ENCODE measurements at regions not wholly inside any gene's neighbourhood (a gene's known extent, or its start where the extent isn't known, plus 50 kb on each side); places are given as distances from the start of the nearest gene placed in this dataset.

DNA sequence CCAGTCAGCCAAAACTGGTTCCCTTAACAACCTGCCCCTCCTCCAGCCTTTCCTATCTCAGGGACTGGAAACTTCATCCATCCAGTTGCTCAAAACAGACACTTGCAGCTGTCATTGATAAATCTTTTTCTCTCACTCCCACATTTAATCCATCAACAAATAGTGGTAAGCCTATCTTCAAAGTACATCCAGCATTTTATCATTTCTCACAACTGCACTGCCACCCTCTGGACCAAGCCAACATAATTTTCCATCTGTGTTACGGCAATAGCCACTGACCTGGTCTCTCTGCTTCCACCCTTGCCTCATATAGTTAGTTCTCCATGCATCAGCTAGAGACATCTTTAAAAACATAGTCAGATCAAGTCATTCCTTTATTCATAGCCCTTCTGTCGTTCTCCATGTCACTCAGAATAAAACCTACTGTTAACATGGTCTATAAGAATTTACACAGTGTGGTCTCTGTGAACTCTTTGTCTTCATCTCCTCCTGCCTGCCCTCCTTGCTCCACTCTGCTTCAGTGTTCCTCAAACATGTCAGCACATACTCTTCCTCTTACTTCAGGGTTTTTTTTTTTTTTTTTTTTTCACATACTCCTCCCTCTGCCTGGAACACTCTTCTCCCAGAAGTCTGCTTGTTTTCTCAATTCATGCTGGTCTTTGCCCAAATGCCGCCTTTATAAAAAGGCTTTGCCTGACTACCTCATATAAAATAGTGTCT lies 102.5 kb upstream of the COL6A5 start:
- DNase-seq, result peak in 1 of 5 donors; percentile 5
- POLR2A ChIA-PET (ENCODE audit: partially characterized antibody), result no interaction called here
- Histone ChIP-seq H3K4me1 (ENCODE audit: insufficient read depth, low read length) (no peaks in the 10 kb centered on the region), H3K27ac (ENCODE audit: low read depth, low read length) (no peak overlapping the region), H3K27me3 (ENCODE audit: insufficient read depth, low read length) (no peaks in the 10 kb centered on the region), H3K36me3 (ENCODE audit: insufficient read depth, low read length) (no peaks in the 10 kb centered on the region), H3K9me3 (ENCODE audit: control insufficient read depth in 1 of 2, low read length in 2 of 2) (no peaks in the 10 kb centered on the region), H3K4me3 (ENCODE audit: low read length in 2 of 2) (no peak overlapping the region)
- H3K27ac Mint-ChIP-seq, result no peak overlapping the region
- H3K4me3 Mint-ChIP-seq, result no peak overlapping the region
- intact Hi-C loops (cut with micrococcal nuclease), result no loop called here
- CTCF ChIA-PET (ENCODE audit: partially characterized antibody), result no interaction called here
- H3K27me3 Mint-ChIP-seq, result peaks cover 2 to 9% of the 10 kb centered on the region in 2 donors
- no peaks in the 10 kb centered on the region for H3K4me1 Mint-ChIP-seq
- H3K36me3 Mint-ChIP-seq, result no peaks in the 10 kb centered on the region
- peaks cover 0 to 4% (median 0%) of the 10 kb centered on the region in 8 donors for H3K9me3 Mint-ChIP-seq

DNA sequence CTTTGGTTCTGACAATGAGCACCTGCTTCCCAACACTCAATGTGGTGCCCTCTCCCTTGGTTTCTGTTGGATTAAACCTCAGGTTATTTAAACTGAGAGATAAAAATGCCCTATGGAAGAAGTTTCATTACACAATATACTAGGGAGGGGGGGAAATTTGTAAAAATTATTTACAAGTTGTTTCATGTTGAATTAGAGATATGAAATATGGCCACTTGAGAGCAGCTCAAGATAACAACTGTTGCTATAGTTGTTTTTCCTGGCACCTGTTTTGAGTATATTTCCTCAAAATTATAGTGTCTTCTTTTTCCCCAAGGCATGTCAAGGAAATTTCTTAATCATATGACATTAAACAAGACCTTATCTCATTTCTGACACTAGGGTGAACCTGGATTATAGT lies 101.7 kb upstream of the COL6A5 start:
- intact Hi-C loops (cut with micrococcal nuclease), result no loop called here
- DNase-seq, result no peak
- Histone ChIP-seq H3K36me3 (ENCODE audit: insufficient read depth, low read length) (no peaks in the 10 kb centered on the region), H3K27ac (ENCODE audit: low read depth, low read length) (no peak overlapping the region), H3K27me3 (ENCODE audit: insufficient read depth, low read length) (no peaks in the 10 kb centered on the region), H3K9me3 (ENCODE audit: control insufficient read depth in 1 of 2, low read length in 2 of 2) (no peaks in the 10 kb centered on the region), H3K4me1 (ENCODE audit: insufficient read depth, low read length) (no peaks in the 10 kb centered on the region), H3K4me3 (ENCODE audit: low read length in 2 of 2) (no peak overlapping the region)
- POLR2A ChIA-PET (ENCODE audit: partially characterized antibody), result no interaction called here
- H3K9me3 Mint-ChIP-seq, result peaks cover 0 to 4% (median 0%) of the 10 kb centered on the region in 8 donors
- no peak overlapping the region for H3K27ac Mint-ChIP-seq
- no peaks in the 10 kb centered on the region for H3K36me3 Mint-ChIP-seq
- H3K4me1 Mint-ChIP-seq, result no peaks in the 10 kb centered on the region
- H3K27me3 Mint-ChIP-seq, result peaks cover 2 to 9% of the 10 kb centered on the region in 2 donors
- CTCF ChIA-PET (ENCODE audit: partially characterized antibody), result no interaction called here
- no peak overlapping the region for H3K4me3 Mint-ChIP-seq

DNA sequence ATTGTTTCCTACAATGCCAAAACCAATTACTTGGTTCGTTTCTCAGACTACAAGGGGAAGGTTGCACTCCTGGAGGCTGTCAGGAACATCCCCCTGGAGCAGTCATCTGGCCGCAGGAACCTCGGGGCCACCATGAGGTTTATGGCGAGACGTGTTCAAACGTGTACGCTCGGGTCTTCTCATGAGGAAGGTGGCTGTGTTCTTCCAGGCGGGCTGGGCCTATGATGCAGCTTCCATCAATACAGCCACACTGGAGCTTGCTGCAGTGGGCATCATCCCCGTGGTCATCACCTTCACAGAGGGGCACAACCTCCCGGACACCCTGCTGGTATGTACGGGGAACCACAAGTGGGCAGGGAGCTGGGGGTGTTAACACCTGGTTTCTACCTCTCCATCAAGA lies 94.5 kb upstream of the COL6A5 start:
- no peak overlapping the region for H3K27ac ChIP-seq (ENCODE audit: low read depth, low read length)
- H3K36me3 Mint-ChIP-seq, result no peaks in the 10 kb centered on the region
- H3K9me3 Mint-ChIP-seq, result peaks cover 0 to 2% (median 0%) of the 10 kb centered on the region in 8 donors
- H3K4me3 Mint-ChIP-seq, result no peak overlapping the region
- ChIA-PET POLR2A (ENCODE audit: partially characterized antibody) (no interaction called here), CTCF (ENCODE audit: partially characterized antibody) (no interaction called here)
- no peaks in the 10 kb centered on the region for H3K9me3 ChIP-seq (ENCODE audit: control insufficient read depth in 1 of 2, low read length in 2 of 2)
- H3K27me3 ChIP-seq (ENCODE audit: insufficient read depth, low read length), result no peaks in the 10 kb centered on the region
- no peak overlapping the region for H3K4me3 ChIP-seq (ENCODE audit: low read length in 2 of 2)
- peaks cover 3 to 9% of the 10 kb centered on the region in 2 donors for H3K27me3 Mint-ChIP-seq
- H3K36me3 ChIP-seq (ENCODE audit: insufficient read depth, low read length), result no peaks in the 10 kb centered on the region
- DNase-seq, result no peak
- no peaks in the 10 kb centered on the region for H3K4me1 Mint-ChIP-seq
- no peak overlapping the region for H3K27ac Mint-ChIP-seq
- intact Hi-C loops (cut with micrococcal nuclease), result no loop called here
- no peaks in the 10 kb centered on the region for H3K4me1 ChIP-seq (ENCODE audit: insufficient read depth, low read length)

DNA sequence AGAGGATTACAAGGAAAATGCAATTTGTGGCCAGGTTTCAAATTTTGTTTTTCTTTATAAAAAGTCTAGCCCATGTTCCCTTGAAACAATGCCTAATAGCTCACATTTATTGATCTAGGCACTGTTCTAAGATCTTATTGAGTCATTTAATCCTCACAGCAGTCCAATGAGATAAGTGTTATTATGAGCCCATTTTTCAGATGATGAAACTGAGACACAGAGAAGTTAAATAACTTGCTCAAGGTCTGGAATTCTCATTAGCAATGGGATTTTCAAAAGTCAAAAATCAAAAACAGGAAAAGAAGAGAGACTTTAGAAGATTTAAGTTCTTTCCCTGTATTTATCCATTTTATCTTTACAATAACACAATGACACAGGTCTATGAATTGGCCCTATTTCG lies 90.0 kb upstream of the COL6A5 start:
- H3K4me3 ChIP-seq (ENCODE audit: low read length in 2 of 2), result no peak overlapping the region
- H3K27me3 ChIP-seq (ENCODE audit: insufficient read depth, low read length), result no peaks in the 10 kb centered on the region
- POLR2A ChIA-PET (ENCODE audit: partially characterized antibody), result no interaction called here
- Mint-ChIP-seq H3K36me3 (no peaks in the 10 kb centered on the region), H3K27me3 (peaks cover 5 to 11% of the 10 kb centered on the region in 2 donors), H3K4me1 (no peaks in the 10 kb centered on the region), H3K27ac (no peak overlapping the region), H3K4me3 (no peak overlapping the region), H3K9me3 (peaks cover 0 to 2% (median 0%) of the 10 kb centered on the region in 8 donors)
- H3K4me1 ChIP-seq (ENCODE audit: insufficient read depth, low read length), result no peaks in the 10 kb centered on the region
- CTCF ChIA-PET (ENCODE audit: partially characterized antibody), result no interaction called here
- H3K9me3 ChIP-seq (ENCODE audit: control insufficient read depth in 1 of 2, low read length in 2 of 2), result no peaks in the 10 kb centered on the region
- intact Hi-C loops (cut with micrococcal nuclease), result no loop called here
- H3K27ac ChIP-seq (ENCODE audit: low read depth, low read length), result no peak overlapping the region
- DNase-seq, result no peak
- no peaks in the 10 kb centered on the region for H3K36me3 ChIP-seq (ENCODE audit: insufficient read depth, low read length)

DNA sequence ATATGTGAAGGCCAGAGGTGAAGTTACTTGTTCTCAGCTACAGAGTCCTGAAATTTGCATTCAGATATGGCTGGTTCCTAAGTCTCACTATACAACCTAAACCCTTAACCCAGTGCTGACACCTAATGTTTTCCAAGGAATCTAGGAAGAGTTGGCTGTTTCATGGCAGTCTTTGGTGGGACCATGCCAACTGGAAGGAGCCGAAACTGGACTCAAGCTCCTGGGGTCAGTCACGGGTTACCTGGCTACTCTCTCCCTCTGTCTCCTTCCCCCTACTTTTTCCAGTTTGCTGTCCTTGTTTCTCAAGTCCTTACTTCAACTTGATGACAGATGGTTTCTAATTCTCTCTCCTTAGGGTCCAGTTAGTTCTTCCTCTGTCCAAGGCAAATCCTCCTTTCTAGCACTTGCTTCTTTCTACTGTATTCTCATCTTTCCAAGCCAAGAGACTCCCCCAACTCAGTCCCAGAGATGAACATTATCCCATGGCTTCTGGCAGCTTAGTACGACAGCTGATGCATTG lies 88.6 kb upstream of the COL6A5 start:
- intact Hi-C loops (cut with micrococcal nuclease), result no loop called here
- Histone ChIP-seq H3K27me3 (ENCODE audit: insufficient read depth, low read length) (no peaks in the 10 kb centered on the region), H3K36me3 (ENCODE audit: insufficient read depth, low read length) (no peaks in the 10 kb centered on the region), H3K4me3 (ENCODE audit: low read length in 2 of 2) (no peak overlapping the region), H3K27ac (ENCODE audit: low read depth, low read length) (no peak overlapping the region), H3K9me3 (ENCODE audit: control insufficient read depth in 1 of 2, low read length in 2 of 2) (no peaks in the 10 kb centered on the region), H3K4me1 (ENCODE audit: insufficient read depth, low read length) (no peaks in the 10 kb centered on the region)
- ChIA-PET POLR2A (ENCODE audit: partially characterized antibody) (no interaction called here), CTCF (ENCODE audit: partially characterized antibody) (no interaction called here)
- DNase-seq, result no peak
- H3K9me3 Mint-ChIP-seq, result peaks cover 0 to 2% (median 0%) of the 10 kb centered on the region in 8 donors
- H3K27ac Mint-ChIP-seq, result no peak overlapping the region
- no peak overlapping the region for H3K4me3 Mint-ChIP-seq
- no peaks in the 10 kb centered on the region for H3K36me3 Mint-ChIP-seq
- H3K27me3 Mint-ChIP-seq, result peaks cover 3 to 9% of the 10 kb centered on the region in 2 donors
- no peaks in the 10 kb centered on the region for H3K4me1 Mint-ChIP-seq

DNA sequence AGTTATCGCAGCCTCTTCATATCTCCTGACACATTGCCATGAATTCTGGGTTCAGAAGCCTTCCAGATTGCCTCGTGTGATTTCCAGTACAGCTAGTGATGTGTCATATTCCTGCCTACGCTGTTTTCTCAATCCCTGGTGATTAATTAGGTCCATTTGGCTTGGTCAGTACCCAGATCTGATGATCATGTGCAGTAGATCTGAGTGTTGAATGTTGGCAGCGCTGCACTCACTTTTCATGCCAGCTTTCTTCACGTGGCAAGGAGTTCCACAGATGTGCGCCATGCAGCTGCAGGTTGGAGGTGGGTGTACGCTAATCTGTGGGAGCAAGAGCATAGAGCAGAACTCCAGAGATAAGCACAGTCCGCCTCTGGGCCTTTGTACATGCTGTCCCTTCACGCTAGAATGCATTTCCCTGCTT lies 86.9 kb upstream of the COL6A5 start:
- Histone ChIP-seq H3K4me3 (ENCODE audit: low read length in 2 of 2) (no peak overlapping the region), H3K9me3 (ENCODE audit: control insufficient read depth in 1 of 2, low read length in 2 of 2) (no peaks in the 10 kb centered on the region), H3K4me1 (ENCODE audit: insufficient read depth, low read length) (no peaks in the 10 kb centered on the region), H3K36me3 (ENCODE audit: insufficient read depth, low read length) (no peaks in the 10 kb centered on the region), H3K27me3 (ENCODE audit: insufficient read depth, low read length) (no peaks in the 10 kb centered on the region), H3K27ac (ENCODE audit: low read depth, low read length) (no peak overlapping the region)
- CTCF ChIA-PET (ENCODE audit: partially characterized antibody), result no interaction called here
- peaks cover 2 to 9% of the 10 kb centered on the region in 2 donors for H3K27me3 Mint-ChIP-seq
- no peaks in the 10 kb centered on the region for H3K36me3 Mint-ChIP-seq
- intact Hi-C loops (cut with micrococcal nuclease), result no loop called here
- H3K4me3 Mint-ChIP-seq, result no peak overlapping the region
- POLR2A ChIA-PET (ENCODE audit: partially characterized antibody), result no interaction called here
- DNase-seq, result no peak
- no peaks in the 10 kb centered on the region for H3K4me1 Mint-ChIP-seq
- H3K9me3 Mint-ChIP-seq, result peaks cover 0 to 2% (median 0%) of the 10 kb centered on the region in 8 donors
- no peak overlapping the region for H3K27ac Mint-ChIP-seq

DNA sequence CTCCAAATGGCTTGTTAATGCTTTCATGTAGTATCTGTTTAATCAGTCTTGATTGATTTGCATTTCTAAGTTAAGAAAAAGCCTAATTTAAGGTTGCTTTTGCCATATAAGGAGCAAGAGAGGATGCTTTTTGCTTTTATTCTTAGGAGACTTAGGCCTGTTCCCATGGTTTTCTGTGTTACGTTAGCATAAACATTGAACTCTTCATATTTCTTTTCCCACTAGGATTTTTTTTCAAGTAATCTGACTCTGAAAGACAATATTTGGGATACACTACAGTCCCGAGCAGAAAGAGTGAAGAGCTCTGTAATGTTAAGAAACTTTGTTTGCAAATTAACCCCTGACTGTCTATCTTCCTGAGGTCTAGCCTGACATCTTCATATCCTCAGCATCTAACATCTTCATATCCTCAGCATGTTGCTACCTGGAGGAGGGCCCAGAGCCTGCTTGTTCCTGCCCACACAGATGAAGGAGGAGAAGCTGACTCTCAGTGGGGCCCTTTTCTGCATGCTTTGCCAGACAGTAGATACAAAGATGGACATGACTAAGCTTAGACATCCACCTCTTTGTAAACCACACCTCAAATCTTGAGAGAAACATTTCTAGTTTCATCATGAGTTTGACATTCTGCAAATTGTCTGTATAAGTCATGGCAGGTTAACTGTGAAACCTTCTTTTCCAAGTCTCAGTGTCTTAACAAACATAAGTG lies 86.2 kb upstream of the COL6A5 start:
- H3K27ac ChIP-seq (ENCODE audit: low read depth, low read length), result no peak overlapping the region
- H3K4me3 ChIP-seq (ENCODE audit: low read length in 2 of 2), result no peak overlapping the region
- Mint-ChIP-seq H3K4me3 (no peak overlapping the region), H3K9me3 (no peaks in the 10 kb centered on the region), H3K36me3 (no peaks in the 10 kb centered on the region), H3K27ac (no peak overlapping the region), H3K27me3 (peaks cover 2 to 9% of the 10 kb centered on the region in 2 donors), H3K4me1 (no peaks in the 10 kb centered on the region)
- no peaks in the 10 kb centered on the region for H3K27me3 ChIP-seq (ENCODE audit: insufficient read depth, low read length)
- H3K36me3 ChIP-seq (ENCODE audit: insufficient read depth, low read length), result no peaks in the 10 kb centered on the region
- no peaks in the 10 kb centered on the region for H3K4me1 ChIP-seq (ENCODE audit: insufficient read depth, low read length)
- DNase-seq, result no peak
- H3K9me3 ChIP-seq (ENCODE audit: control insufficient read depth in 1 of 2, low read length in 2 of 2), result no peaks in the 10 kb centered on the region
- POLR2A ChIA-PET (ENCODE audit: partially characterized antibody), result no interaction called here
- CTCF ChIA-PET (ENCODE audit: partially characterized antibody), result no interaction called here
- intact Hi-C loops (cut with micrococcal nuclease), result no loop called here

Data from CD4-positive, alpha-beta memory T cell (primary cell).